H9 (cell line): ENCODE measurements at regions not wholly inside any gene's neighbourhood (a gene's known extent, or its start where the extent isn't known, plus 50 kb on each side); places are given as distances from the start of the nearest gene placed in this dataset.

ENCODE experiments used
- DNase-seq: peaks from one replicate; pipeline ENCODE4 v3.0.0-alpha.2; 2017
- H2AFZ ChIP-seq: one replicate; pipeline ENCODE4 v1.6.1; 2013; ENCODE audit warnings: mild to moderate bottlenecking, low read length, control low read depth, moderate library complexity
- H2AK5ac ChIP-seq: 2 replicates; pipeline ENCODE4 v1.6.1; 2013; ENCODE audit warnings: low read length, control low read depth, mixed read lengths; ENCODE audit not compliant: insufficient read length
- H2BK120ac ChIP-seq: one replicate; pipeline ENCODE4 v1.6.1; 2013; ENCODE audit warnings: low read depth, mild to moderate bottlenecking, low read length, control low read depth, inconsistent platforms; ENCODE audit not compliant: poor library complexity, severe bottlenecking
- H2BK12ac ChIP-seq: 2 replicates; pipeline ENCODE4 v1.6.1; 2013; ENCODE audit warnings: low read length, control low read depth, mixed read lengths, low read depth; ENCODE audit not compliant: insufficient read length
- H2BK15ac ChIP-seq: 2 replicates; pipeline ENCODE4 v1.6.1; 2013; ENCODE audit warnings: low read depth, low read length, control low read depth
- H2BK20ac ChIP-seq: one replicate; pipeline ENCODE4 v1.6.1; 2013; ENCODE audit warnings: low read depth, mild to moderate bottlenecking, low read length, control low read depth, inconsistent platforms; ENCODE audit not compliant: poor library complexity, severe bottlenecking
- H2BK5ac ChIP-seq: 2 replicates; pipeline ENCODE4 v1.6.1; 2013; ENCODE audit warnings: low read length, control low read depth, mixed read lengths; ENCODE audit not compliant: insufficient read length
- H3K14ac ChIP-seq: 2 replicates; pipeline ENCODE4 v1.6.1; 2013; ENCODE audit warnings: low read length, control low read depth; ENCODE audit not compliant: insufficient read depth
- H3K18ac ChIP-seq: 2 replicates; pipeline ENCODE4 v1.6.1; 2013; ENCODE audit warnings: low read depth, mild to moderate bottlenecking, mixed read lengths, low read length, control low read depth; ENCODE audit not compliant: insufficient read length
- H3K23ac ChIP-seq: 2 replicates; pipeline ENCODE4 v1.6.1; 2013; ENCODE audit warnings: low read length, control low read depth, mixed read lengths, low read depth; ENCODE audit not compliant: insufficient read length
- H3K23me2 ChIP-seq: 2 replicates; pipeline ENCODE4 v1.6.1; 2013; ENCODE audit warnings: low read depth, mild to moderate bottlenecking, mixed read lengths, low read length, control low read depth; ENCODE audit not compliant: insufficient read length, poor library complexity, severe bottlenecking
- H3K27ac ChIP-seq: 2 replicates; pipeline ENCODE4 v1.5.1; 2013; ENCODE audit warnings: low read length, control low read depth, mixed read lengths, low read depth; ENCODE audit not compliant: insufficient read length
- H3K27me3 ChIP-seq: 2 replicates; pipeline ENCODE4 v1.6.1; 2013; ENCODE audit warnings: low read length, control low read depth, inconsistent platforms; ENCODE audit not compliant: insufficient read depth
- H3K4ac ChIP-seq: 2 replicates; pipeline ENCODE4 v1.6.1; 2013; ENCODE audit warnings: low read depth, mild to moderate bottlenecking, control low read depth, inconsistent platforms, low read length, moderate library complexity
- H3K4me1 ChIP-seq: 2 replicates; pipeline ENCODE4 v1.6.1; 2013; ENCODE audit warnings: low read length, control low read depth, inconsistent platforms; ENCODE audit not compliant: insufficient read depth
- H3K4me2 ChIP-seq: 2 replicates; pipeline ENCODE4 v1.6.1; 2013; ENCODE audit warnings: low read length, control low read depth, mixed read lengths; ENCODE audit not compliant: insufficient read length, insufficient read depth
- H3K56ac ChIP-seq: 2 replicates; pipeline ENCODE4 v1.6.1; 2013; ENCODE audit warnings: low read depth, mild to moderate bottlenecking, mixed read lengths, low read length, control low read depth; ENCODE audit not compliant: insufficient read length
- H3K79me1 ChIP-seq: 2 replicates; pipeline ENCODE4 v1.6.1; 2013; ENCODE audit warnings: low read depth, mild to moderate bottlenecking, moderate library complexity, low read length, control low read depth, inconsistent platforms; ENCODE audit not compliant: insufficient read depth, poor library complexity, severe bottlenecking
- H3K79me2 ChIP-seq: 2 replicates; pipeline ENCODE4 v1.6.1; 2013; ENCODE audit warnings: low read length, control low read depth, inconsistent platforms; ENCODE audit not compliant: insufficient read depth
- H3K9ac ChIP-seq: 2 replicates; pipeline ENCODE4 v1.6.1; 2013; ENCODE audit warnings: low read length, control low read depth, mixed read lengths; ENCODE audit not compliant: insufficient read length; ENCODE audit errors: extremely low read depth
- H3K9me3 ChIP-seq: one replicate; pipeline ENCODE4 v1.6.1; 2013; ENCODE audit warnings: low read depth, low read length, inconsistent platforms; ENCODE audit not compliant: control insufficient read depth
- H3T11ph ChIP-seq: one replicate; pipeline ENCODE4 v1.6.1; 2013; ENCODE audit warnings: mild to moderate bottlenecking, low read length, control low read depth, inconsistent platforms
- H4K20me1 ChIP-seq: one replicate; pipeline ENCODE4 v1.6.1; 2013; ENCODE audit not compliant: control insufficient read depth, insufficient read length, insufficient read depth
- H4K5ac ChIP-seq: 2 replicates; pipeline ENCODE4 v1.6.1; 2013; ENCODE audit warnings: low read depth, mild to moderate bottlenecking, mixed read lengths, low read length, control low read depth; ENCODE audit not compliant: insufficient read length
- H4K8ac ChIP-seq: replicated peaks from 2 replicates; pipeline ENCODE4 v1.6.1; 2013; ENCODE audit warnings: low read length, control low read depth, mixed read lengths, low read depth; ENCODE audit not compliant: insufficient read length
- H4K91ac ChIP-seq: 2 replicates; pipeline ENCODE4 v1.6.1; 2013; ENCODE audit warnings: low read depth, mild to moderate bottlenecking, moderate library complexity, mixed read lengths, low read length, control low read depth; ENCODE audit not compliant: insufficient read length
- H3K27ac Mint-ChIP-seq, 3 experiments: 2 replicates in 2 of 3; 3 replicates in 1 of 3; pipeline ENCODE4 v1.8.0; 2020 to 2021; ENCODE audit warnings: mixed read lengths in 3 of 3, mild to moderate bottlenecking in 1 of 3, moderate library complexity in 1 of 3
- H3K27me3 Mint-ChIP-seq: 2 replicates; pipeline ENCODE4 v1.8.0; 2021; ENCODE audit warnings: low read depth, mild to moderate bottlenecking, moderate library complexity, mixed read lengths
- H3K36me3 Mint-ChIP-seq, 3 experiments: 2 replicates in 2 of 3; 3 replicates in 1 of 3; pipeline ENCODE4 v1.8.0; 2020 to 2021; ENCODE audit warnings: low read depth in 3 of 3, mixed read lengths in 3 of 3; ENCODE audit not compliant: insufficient read depth in 1 of 3
- H3K4me1 Mint-ChIP-seq, 2 experiments: 2 replicates each; pipeline ENCODE4 v1.8.0; 2020; ENCODE audit warnings: mixed read lengths in 2 of 2
- H3K4me3 Mint-ChIP-seq, 2 experiments: 2 replicates in 1 of 2; 3 replicates in 1 of 2; pipeline ENCODE4 v1.8.0; 2020 to 2021; ENCODE audit warnings: mild to moderate bottlenecking in 2 of 2, mixed read lengths in 2 of 2, moderate library complexity in 1 of 2
- H3K9me3 Mint-ChIP-seq, 2 experiments: 2 replicates in 1 of 2; 3 replicates in 1 of 2; pipeline ENCODE4 v1.8.0; 2020; ENCODE audit warnings: mild to moderate bottlenecking in 2 of 2, mixed read lengths in 2 of 2, moderate library complexity in 1 of 2
- CTCF ChIP-seq: fragments of 200-600 bp; sonication (generic); conservative IDR thresholded peaks from 3 replicates; pipeline ENCODE4 v1.8.0; 2021; ENCODE audit warnings: antibody characterized with exemption, mild to moderate bottlenecking
- WGBS: extraction: QIAGEN DNeasy Blood & Tissue Kit; methylation state at CpG from one replicate; pipeline ENCODE4 v1.1.7; 2013; ENCODE audit warnings: missing lambda C conversion rate, low lambda C conversion rate, mixed read lengths; ENCODE audit not compliant: insufficient read length; ENCODE audit errors: extremely low coverage; 5-methylcytosine and 5-hydroxymethylcytosine counted together

DNA sequence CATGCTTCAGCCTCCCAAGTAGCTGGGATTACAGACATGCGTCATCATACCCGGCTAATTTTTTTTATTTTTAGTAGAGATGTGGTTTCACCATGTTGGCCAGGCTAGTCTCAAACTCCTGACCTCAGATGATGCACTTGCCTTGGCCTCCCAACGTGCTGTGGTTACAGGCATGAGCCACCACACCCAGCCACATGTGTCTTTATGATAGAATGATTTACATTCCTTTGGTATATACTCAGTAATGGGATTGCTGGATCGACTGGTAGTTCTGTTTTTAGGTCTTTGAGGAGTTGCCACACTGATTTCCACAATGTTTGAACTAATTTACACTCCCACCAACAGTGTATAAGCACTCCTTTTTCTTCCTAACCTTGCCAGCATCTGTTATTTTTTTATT is 276.2 kb downstream of the METTL15 start:
- no peak overlapping the region for H3K18ac ChIP-seq
- no peak overlapping the region for H2AFZ ChIP-seq
- no peak overlapping the region for H2BK12ac ChIP-seq
- H3K27me3 Mint-ChIP-seq = no peaks in the 10 kb centered on the region
- no peak overlapping the region for H3K9ac ChIP-seq
- no peak overlapping the region for H3T11ph ChIP-seq
- no peaks in the 10 kb centered on the region for H3K79me2 ChIP-seq
- H2BK5ac ChIP-seq = no peak overlapping the region
- H3K4ac ChIP-seq = no peak overlapping the region
- H4K8ac ChIP-seq = no peak overlapping the region
- peaks cover 2 to 5% (median 2%) of the 10 kb centered on the region in 3 experiments; a peak in 4 of 7 replicates for H3K36me3 Mint-ChIP-seq
- no peaks in the 10 kb centered on the region for H4K20me1 ChIP-seq
- H3K4me2 ChIP-seq = no peak overlapping the region
- no peaks in the 10 kb centered on the region for H3K4me1 ChIP-seq
- H2BK120ac ChIP-seq = no peak overlapping the region
- H4K91ac ChIP-seq = no peak overlapping the region
- H3K27ac Mint-ChIP-seq = no peak overlapping the region
- H2BK15ac ChIP-seq = no peak overlapping the region
- no peak overlapping the region for H2AK5ac ChIP-seq
- TF ChIP-seq CTCF = no peak
- H2BK20ac ChIP-seq = no peak overlapping the region
- H3K56ac ChIP-seq = no peak overlapping the region
- no peak overlapping the region for H3K27ac ChIP-seq
- H3K4me3 Mint-ChIP-seq = no peak overlapping the region
- no CpG with 5 or more reads among the region's 4 CpGs for WGBS
- no peaks in the 10 kb centered on the region for H3K27me3 ChIP-seq
- H3K14ac ChIP-seq = no peak overlapping the region
- H3K9me3 ChIP-seq = no peaks in the 10 kb centered on the region
- H3K23ac ChIP-seq = no peak overlapping the region
- H3K9me3 Mint-ChIP-seq = peaks cover 0 to 11% of the 10 kb centered on the region in 2 experiments; a peak in 3 of 5 replicates
- no peaks in the 10 kb centered on the region for H3K23me2 ChIP-seq
- no peak overlapping the region for H4K5ac ChIP-seq
- peaks cover 0 to 5% of the 10 kb centered on the region in 2 experiments; a peak in 1 of 4 replicates for H3K4me1 Mint-ChIP-seq
- H3K79me1 ChIP-seq = no peaks in the 10 kb centered on the region
- no peak for DNase-seq
